NCI-H2107 treated with DMSO at 0.1 percent for 48 hours (cell line): ENCODE measurements at regions not wholly inside any gene's neighbourhood (a gene's known extent, or its start where the extent isn't known, plus 50 kb on each side); places are given as distances from the start of the nearest gene placed in this dataset.
"Not testable (repeated sequence)": the region's sequence is repeated elsewhere in the genome, so short reads cannot be mapped to it uniquely, and the experiment has no call there.

Experiments used
- DNase-seq: peaks from one replicate; lab custom pipeline; 2025; ENCODE audit not compliant: unreplicated experiment; lab: John Stamatoyannopoulos, UW

DNA sequence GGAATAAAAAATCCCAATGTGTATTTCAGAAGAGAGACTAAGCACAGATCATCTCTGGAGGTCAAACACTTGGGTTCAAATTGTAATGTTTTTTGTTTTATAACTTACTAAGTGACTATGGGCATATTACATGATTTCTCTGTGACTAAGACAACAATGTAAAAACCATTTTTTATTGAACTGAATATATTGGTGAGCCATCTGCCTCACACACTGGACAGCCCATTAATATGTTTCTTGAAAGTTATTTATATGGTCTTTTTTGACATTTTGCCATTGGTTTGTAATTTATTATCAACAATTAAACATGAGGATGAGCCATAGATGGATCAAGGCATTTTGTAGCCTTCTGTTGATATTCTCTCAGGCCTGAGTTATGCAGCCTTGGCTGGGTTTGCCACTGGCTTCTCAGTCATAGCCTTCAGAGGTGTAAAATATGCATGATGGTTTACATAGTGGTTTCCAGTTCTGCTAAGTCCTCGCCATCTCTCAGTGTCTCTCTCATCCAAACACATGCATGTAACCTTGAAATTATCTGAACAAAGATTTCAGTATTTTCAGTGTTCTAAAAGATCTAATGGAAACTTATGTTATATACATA lies 997.2 kb downstream of the DIPK2A start:
- no peak for DNase-seq

DNA sequence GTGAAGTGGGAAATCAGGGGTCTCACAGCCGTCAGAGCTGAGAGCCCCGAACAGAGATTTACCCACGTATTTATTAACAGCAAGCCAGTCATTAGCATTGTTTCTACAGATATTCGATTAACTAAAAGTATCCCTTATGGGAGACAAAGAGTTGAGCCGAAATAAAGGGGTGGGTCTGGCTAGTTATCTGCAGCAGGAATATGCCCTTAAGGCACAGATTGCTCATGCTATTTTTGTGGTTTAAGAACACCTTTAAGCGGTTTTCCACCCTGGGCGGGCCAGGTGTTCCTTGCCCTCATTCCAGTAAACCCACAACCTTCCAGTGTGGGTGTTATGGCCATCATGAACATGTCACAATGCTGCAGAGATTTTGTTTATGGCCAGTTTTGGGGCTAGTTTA lies 1012.9 kb downstream of the DIPK2A start:
- DNase-seq = not testable (repeated sequence)

DNA sequence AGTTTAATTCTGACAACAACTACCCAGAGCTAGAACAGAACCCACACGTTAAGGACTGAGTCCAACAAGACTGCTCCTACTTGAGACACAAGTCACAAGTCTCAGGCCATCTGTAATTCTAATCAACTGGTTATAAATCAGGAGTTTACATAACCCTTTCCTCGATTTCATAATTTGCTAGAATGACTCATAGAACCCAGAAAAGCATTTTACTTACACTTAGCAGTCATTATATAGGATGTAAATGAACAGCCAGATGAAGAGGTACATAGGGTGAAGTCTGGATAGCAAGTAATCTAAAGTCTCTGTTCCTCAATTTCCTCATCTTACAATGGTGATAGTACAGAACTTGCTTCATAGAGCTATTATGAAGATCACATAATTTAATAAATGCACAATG lies 1018.2 kb downstream of the DIPK2A start:
- no peak for DNase-seq

DNA sequence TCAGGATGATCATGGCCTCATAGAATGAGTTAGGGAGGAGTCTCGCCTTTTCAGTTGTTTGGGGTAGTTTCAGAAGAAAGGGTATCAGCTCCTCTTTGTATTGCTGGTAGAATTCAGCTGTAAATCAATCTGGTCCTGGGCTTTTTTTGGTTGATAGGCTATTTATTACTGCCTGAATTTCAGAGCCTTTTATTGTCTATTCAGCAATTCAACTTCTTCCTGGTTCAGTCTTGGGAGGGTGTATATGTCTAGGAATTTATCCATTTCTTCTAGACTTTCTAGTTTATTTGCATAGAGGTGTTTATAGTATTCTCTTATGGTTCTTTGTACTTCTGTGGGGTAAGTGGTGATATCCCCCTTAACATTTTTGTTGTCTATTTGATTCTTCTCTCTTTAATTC lies 1024.2 kb downstream of the DIPK2A start:
- no peak for DNase-seq

DNA sequence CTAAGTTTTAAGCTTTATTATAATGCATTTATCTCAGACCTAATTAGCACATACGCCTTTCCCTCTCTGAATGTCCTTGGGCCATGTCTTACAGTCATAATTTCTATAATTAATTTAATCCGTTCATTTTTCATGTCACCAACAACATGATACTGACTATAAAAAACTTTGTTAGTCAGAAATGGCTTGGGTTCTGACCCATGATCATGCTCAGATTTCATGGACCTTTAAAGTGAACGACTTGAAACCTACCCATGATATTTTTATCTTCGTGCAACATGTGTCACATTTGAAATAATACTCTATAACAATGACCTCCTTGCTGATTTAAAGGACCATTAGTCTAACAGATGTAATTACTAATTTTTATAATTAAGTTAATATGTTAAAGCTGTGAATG lies 1033.8 kb downstream of the DIPK2A start:
- DNase-seq = no peak

DNA sequence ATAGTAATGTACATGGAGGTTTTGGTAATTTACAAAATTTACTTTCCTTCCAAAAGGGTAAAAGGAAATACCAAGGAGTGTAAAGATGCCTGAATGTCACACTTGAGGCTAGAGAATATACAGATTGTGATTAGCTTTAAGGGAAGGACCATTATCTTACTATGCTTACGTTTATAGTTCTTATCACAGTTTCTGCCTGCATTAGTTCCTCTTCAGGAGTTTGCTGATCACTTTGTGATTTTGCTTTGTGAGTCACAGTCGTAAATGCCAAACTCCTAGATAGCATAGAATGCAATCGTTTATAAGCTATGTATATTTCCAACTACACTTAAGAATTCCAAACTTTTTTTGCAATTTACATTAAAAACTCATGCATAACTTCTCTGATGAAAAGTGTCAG lies 1034.6 kb downstream of the DIPK2A start:
- DNase-seq = no peak

DNA sequence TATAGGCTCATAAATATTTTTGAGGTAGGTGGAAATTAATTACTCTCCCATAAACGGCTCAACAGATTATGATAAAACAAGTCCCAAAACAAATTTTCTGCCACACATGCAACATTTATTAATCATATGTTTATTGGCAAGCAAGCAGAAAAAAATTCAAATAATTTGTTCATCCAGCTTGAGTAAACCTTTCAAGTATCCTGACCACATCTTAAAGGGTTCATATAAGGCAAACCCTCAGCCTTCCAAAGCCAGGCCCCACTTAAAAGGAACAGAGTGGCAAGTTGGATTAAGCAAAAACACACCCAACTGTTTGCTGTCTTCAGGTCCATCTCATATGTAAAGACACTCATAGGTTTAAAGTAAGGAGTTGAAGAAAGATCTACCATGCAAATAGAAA lies 1042.3 kb downstream of the DIPK2A start:
- DNase-seq = no peak

DNA sequence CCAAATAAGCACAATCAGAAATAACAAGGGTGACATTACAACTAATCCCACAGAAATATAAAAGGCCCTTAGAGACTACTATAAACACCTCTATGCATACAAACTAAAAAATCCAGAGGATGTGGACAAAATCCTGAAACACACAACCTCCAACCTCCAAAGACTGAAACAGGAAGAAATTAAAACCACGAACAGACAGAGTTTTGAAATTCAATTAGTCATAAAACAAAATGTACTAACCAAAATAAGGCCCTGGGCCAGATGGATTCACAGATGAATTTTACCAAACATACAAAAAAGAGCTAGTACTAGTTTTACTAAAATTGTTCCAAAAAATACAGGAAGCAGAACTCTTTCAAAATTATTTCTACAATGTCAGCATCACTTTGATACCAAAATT lies 1043.6 kb downstream of the DIPK2A start:
- DNase-seq = no peak

DNA sequence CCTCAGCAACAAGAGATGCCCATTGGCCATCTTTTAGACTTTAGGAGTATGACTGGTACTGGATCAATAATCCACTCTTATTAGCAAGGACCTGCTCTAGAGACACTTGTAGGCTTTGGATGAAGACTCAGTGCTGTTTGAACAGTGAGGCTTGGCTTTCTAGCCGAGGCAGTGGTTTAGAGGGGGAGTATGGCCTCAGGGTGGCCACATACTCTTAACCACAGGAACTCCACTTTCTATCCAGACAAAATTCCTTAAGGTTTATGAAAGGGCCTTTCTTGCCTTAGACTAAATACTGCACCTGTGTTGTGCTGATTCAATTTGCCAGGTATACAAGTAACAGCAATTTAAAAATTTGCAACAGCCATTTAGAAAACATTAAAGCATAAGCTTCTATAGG lies 1046.3 kb downstream of the DIPK2A start:
- no peak for DNase-seq

DNA sequence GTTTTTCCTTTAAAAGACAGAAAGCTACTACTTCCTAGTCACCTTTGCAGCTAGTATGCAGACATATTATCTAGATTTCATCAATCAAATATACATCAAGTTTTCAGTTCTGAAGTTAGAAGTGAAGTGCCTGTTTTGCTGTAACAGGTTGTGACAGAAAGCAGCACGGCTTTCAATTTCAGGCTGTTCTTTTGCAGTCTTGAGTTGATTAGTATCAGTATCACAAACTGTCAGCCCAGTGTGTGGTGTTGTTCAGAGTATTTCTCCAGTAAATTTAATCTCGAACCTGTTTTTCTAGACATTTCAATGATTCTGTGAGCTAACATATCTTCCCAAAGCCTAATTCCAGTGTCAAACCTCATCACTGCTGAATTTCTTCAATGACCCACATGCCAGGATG lies 1050.8 kb downstream of the DIPK2A start:
- no peak for DNase-seq

DNA sequence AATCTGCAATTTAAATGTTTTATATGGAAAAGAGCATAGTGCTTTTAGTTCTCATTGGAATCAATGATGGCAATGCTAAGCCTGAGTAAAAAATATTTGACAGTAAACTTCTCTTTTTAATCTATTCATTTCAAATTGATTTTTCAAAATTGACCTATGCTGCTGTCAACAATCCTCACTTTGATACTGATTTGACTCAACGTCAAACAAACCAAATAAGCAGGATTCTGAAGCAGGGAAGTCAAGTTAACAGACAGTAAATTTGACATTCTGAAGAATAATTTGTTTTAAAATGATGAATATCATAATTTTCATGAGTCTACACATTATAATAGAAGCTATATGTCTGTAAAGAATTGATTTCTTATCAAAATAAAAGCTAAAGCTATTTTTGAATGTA lies 1053.1 kb downstream of the DIPK2A start:
- no peak for DNase-seq

DNA sequence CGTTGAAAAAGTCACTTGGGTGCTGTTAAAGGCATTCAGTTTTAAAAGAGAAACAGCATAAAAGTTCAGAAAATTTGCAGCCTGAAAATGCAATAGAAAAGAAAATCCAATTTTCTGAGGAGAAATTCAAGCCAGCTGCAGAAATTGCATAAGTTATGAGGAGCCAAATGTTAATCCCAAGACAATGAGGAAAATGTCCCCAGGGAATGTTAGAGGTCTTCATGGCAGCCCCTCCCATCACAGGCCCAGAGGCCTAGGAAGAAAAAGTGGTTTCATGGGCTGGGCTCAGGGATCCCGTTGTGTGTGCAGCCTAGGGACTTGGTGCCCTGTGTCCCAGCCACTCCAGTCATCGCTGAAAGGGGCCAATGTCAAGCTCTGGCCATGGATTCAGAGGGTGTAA lies 1055.6 kb downstream of the DIPK2A start:
- not testable (repeated sequence) for DNase-seq

DNA sequence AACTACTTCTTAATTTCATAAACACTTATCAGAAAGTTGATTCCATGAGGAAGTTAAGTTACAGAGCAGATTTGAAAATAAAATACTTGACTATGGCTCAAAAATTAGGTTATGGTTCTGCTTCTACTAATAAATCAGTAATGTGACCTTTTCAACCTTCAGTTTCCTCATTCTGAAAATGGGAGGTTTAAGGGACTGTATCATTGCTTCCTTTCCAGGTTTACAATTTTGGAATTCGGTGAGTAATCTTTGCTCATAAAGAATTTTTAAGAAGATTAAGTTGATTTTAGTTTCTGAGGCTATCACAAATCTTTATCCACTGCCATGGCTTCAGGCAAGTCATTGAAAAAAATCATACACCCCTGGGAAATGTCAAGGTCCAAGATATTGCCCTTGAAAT lies 1061.2 kb downstream of the DIPK2A start:
- DNase-seq = no peak

DNA sequence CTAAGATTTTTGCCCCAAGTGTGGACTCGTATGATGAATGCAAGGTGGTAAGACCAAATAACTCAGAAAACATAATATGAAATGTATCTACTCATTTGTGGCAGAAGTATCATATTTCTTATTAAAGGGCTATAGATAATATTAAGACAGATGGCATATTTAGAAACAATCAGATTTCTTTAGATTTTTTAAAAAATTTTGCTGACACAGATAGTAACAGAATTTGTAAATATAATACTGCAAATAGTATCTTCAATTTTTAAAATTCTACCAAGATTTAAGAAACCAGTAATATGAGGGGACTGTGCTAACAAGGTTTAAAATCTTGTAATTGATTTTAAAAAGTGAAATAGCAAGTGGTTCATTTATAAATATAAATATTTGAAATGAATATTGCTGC lies 1064.1 kb downstream of the DIPK2A start:
- no peak for DNase-seq

DNA sequence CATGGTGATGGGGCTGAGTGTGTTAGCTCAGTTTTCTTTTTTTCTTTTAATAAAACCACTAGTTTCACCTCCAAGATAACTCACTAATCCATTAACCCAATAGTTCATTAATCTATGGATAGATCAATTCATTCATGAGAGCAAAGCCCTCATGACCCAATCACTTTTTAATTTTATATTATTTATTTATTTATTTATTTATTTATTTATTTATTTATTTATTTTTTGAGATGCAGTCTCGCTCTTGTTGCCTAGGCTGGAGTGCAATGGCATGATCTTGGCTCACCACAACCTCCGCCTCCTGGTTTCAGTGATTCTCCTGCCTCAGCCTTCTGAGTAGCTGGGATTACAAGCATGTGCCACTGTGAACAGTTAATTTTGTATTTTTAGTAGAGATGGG lies 1082.4 kb downstream of the DIPK2A start:
- DNase-seq = not testable (repeated sequence)

DNA sequence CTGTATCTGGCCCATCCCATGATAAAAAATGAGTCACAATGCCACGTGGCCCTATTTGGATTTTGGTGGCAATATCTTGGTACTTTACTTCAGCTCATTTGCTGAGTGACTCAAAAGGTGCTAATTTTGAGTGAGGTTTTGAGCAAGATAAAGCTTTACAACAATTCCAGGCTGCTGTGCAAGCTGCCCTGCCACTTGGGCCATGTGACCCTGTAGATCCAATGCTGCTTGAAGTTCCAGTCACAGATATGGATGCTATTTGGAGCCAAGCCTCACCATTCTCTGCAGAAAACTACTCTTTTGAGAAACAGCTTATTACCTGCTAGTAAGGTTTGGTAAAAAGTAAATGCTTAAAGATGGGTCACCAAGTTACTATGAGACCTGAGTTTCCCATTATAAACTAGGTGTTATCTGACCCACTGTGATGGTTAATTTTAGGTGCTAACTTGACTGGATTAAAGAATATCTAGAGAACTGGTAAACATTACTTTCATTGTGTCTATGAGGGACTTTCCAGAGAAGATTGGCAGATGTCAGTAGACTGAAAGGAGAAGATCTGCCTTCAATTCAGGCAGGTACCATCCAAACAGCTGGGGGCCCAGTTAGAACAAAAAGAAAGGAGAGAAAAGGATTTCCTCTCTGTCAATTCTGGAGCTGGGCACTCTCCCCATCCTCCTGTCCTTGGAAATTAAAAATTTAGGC lies 1083.9 kb downstream of the DIPK2A start:
- DNase-seq = no peak

DNA sequence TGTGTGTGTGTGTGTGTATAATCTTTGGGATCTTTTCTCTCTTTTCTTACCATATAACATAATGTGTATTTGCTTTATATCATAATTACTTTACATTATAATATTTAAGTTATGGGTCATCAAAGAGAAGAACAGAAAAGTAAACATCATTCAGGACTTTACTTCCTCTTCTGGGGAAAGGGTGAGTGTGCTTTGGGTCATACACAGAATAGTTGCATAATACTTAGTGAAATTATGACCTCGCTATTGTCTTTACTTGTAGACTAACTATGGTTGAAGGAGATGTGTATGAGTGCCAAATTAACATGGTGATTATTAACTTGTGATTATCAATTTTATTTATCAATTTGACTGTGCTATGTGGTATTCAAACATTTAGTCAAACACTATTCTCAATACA lies 1086.9 kb downstream of the DIPK2A start:
- DNase-seq = no peak

DNA sequence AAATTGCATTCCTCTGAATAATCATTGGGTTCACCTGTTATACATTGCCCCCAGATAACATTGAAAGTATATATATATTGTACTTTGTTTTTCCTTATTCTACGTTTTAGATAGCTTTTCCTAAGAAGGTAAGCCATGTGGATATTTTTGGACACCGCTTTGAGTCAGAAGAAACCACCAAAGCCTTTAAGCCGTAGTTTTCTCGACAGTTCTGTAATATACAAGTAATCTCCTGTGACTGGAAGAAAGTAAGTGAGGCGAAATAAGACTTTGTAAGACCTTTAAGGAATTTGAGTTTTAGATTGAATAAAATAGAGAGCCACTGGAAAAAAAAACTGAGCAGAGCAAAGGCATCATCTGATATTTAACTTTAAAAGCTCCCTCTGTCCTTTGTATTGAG lies 1092.0 kb downstream of the DIPK2A start:
- no peak for DNase-seq

DNA sequence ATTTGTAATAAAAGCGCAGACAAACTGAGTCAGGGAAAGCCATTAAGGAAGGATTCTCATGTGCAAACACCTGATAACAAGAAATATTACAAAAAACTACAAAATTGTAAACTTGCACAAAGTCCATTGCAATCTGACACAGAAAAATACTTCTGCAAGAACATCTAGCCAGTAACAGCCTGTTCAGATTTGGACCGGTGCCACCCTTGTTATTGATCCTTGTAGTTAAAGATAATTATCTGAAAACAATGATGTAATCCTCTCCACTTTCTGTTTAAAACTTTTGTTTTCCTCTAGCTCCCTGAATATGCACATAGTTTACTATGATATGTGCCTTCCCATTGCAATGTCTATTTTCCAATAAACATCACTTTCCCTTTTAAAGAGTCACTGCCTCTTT lies 1090.2 kb downstream of the PLOD2 start:
- no peak for DNase-seq

DNA sequence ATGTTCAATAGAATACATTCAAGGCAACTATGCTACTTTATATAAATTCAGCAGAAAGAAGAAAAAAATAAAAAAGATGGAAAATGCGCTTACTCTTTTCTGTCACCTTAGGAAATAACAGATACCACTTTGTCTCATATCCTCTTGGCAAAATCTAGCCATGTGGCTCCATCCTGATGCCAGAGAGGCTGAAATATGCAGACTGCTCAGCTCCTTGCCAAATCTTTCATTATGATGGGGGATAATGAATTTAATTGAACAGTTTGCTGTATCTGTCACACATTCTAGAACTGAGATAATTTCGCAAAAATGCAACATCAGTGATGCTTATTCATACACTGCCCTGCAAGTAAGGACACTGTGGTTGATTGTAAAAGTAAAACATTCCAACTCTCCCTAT lies 1081.5 kb downstream of the PLOD2 start:
- DNase-seq = no peak

DNA sequence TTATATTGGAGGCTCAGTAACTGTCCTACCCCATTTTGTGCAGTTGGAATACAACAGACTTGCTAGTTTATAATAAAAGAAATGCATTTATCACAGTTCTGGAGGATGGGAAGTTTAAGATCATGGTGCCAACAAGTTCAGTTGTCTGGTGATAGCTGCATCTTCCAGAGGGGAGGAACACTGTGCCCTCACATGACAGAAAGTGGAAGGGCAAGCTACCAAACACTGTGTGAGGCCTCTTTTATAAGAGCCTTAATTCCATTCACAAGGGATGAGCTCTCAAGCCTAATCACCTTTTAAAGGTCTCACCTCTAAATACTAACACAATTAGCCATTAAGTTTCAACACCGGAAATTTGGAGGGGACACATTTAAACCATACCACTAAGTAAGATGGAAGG lies 1073.9 kb downstream of the PLOD2 start:
- no peak for DNase-seq

DNA sequence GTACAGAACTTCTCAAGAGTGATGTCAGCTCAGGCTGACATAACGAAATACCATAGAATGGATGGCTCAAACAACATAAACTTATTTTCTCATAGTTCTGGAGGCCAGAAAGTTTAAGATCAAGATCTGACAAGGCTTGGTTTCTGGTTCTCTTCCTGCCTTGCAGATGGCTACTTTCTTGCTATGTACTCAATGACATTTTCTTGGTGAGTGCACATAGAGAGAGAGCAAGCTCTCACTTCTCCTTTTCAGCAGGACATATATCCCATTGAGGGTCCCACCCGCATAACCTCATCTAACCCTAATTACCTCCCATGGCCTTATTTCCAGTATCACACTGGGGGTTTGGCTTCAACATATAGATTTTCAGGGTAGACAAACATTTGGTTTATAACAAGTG lies 1072.1 kb downstream of the PLOD2 start:
- no peak for DNase-seq

DNA sequence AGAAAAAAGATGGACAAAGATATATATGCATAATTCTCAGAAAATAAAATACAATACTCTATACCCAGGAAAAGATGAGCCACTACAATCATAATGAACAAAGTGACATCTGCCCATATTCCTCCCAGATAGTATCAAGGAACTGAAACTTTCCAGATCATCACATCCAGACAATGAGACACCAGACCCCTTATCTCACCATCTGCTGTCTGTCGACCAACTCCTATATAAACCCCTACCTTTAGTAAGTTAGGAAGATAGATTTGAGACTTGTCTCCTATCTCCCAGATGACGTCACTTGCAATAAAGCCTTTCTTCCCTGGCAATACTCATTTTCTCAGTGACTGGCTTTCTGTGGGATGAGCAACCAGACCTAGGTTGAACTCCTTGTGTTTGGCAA lies 1071.6 kb downstream of the PLOD2 start:
- DNase-seq = no peak
